ENCODE measurements at regions not wholly inside any gene's neighbourhood (a gene's known extent, or its start where the extent isn't known, plus 50 kb on each side); places are given as distances from the start of the nearest gene placed in this dataset.
A peak's percentile ranks its signal among the peaks of the same experiment; 100 is the strongest.

GRCh38 chr1:178648151-178648550, 76.9 kb upstream of the RALGPS2 start:
- H3K4me3 Mint-ChIP-seq, result no peak overlapping the region
- no peaks in the 10 kb centered on the region for H3K9me3 Mint-ChIP-seq
- no peaks in the 10 kb centered on the region for H3K36me3 Mint-ChIP-seq (ENCODE audit: low read depth)
- H3K4me1 Mint-ChIP-seq (ENCODE audit: low read depth), result peaks cover 86% of the 10 kb centered on the region
- no peak overlapping the region for H3K27ac Mint-ChIP-seq
- no peak for TF ChIP-seq CTCF (IDR thresholded peaks at IDR 0.05)
- no peaks in the 10 kb centered on the region for H3K27me3 Mint-ChIP-seq (ENCODE audit: insufficient read depth)
- no peak for DNase-seq

GRCh38 chr1:178649582-178650350, 75.3 kb upstream of the RALGPS2 start:
- Mint-ChIP-seq H3K9me3 (no peaks in the 10 kb centered on the region), H3K4me1 (ENCODE audit: low read depth) (peaks cover 84% of the 10 kb centered on the region), H3K27ac (peak overlapping the region; percentile 96), H3K4me3 (peak overlapping the region; percentile 55), H3K36me3 (ENCODE audit: low read depth) (peaks cover 5% of the 10 kb centered on the region; the same call in 1 of the 2 replicates), H3K27me3 (ENCODE audit: insufficient read depth) (no peaks in the 10 kb centered on the region)
- peak; percentile 67 for DNase-seq
- no peak for TF ChIP-seq CTCF (IDR thresholded peaks at IDR 0.05)

GRCh38 chr1:178650934-178651511, 74.0 kb upstream of the RALGPS2 start:
- Mint-ChIP-seq H3K4me3 (peak overlapping the region; percentile 38), H3K4me1 (ENCODE audit: low read depth) (peaks cover 77% of the 10 kb centered on the region), H3K27ac (peak overlapping the region; percentile 96), H3K9me3 (no peaks in the 10 kb centered on the region), H3K36me3 (ENCODE audit: low read depth) (peaks cover 5% of the 10 kb centered on the region; the same call in 1 of the 2 replicates), H3K27me3 (ENCODE audit: insufficient read depth) (no peaks in the 10 kb centered on the region)
- no peak for TF ChIP-seq CTCF (IDR thresholded peaks at IDR 0.05)
- peak; percentile 83 for DNase-seq

- Mint-ChIP-seq H3K4me1 (ENCODE audit: low read depth) (peaks cover 72% of the 10 kb centered on the region), H3K9me3 (no peaks in the 10 kb centered on the region), H3K36me3 (ENCODE audit: low read depth) (peaks cover 5% of the 10 kb centered on the region; the same call in 1 of the 2 replicates), H3K4me3 (peak overlapping the region; percentile 38; the same call in 1 of the 2 replicates), H3K27me3 (ENCODE audit: insufficient read depth) (no peaks in the 10 kb centered on the region), H3K27ac (peak overlapping the region; percentile 96)
- DNase-seq, result no peak
- no peak for TF ChIP-seq CTCF (IDR thresholded peaks at IDR 0.05)
These were observed 73.3 kb upstream of the RALGPS2 start for GRCh38 chr1:178651742-178652141.

- Mint-ChIP-seq H3K27me3 (ENCODE audit: insufficient read depth) (no peaks in the 10 kb centered on the region), H3K9me3 (no peaks in the 10 kb centered on the region), H3K27ac (peak overlapping the region; percentile 96), H3K36me3 (ENCODE audit: low read depth) (peaks cover 5% of the 10 kb centered on the region; the same call in 1 of the 2 replicates), H3K4me1 (ENCODE audit: low read depth) (peaks cover 70% of the 10 kb centered on the region), H3K4me3 (no peak overlapping the region)
- no peak for TF ChIP-seq CTCF (IDR thresholded peaks at IDR 0.05)
- peak; percentile 46 for DNase-seq
These were observed 72.2 kb upstream of the RALGPS2 start for GRCh38 chr1:178652506-178653490.
